Activated B cell treated with CpG ODN at 0.5 μM for 24 hours (primary cell): ENCODE measurements at regions not wholly inside any gene's neighbourhood (a gene's known extent, or its start where the extent isn't known, plus 50 kb on each side); places are given as distances from the start of the nearest gene placed in this dataset.

Experiments
- ATAC-seq: fragments of 200-7000 bp; cut with Tn5 transposase; one replicate; pipeline ENCODE4 v1.10.0; 2021; ENCODE audit warnings: low read depth, mild to moderate bottlenecking, moderate library complexity
- CTCF ChIA-PET: fragments of 350-600 bp; sonication (Branson Sonifier 250); formaldehyde crosslinking; loops from one replicate; lab custom pipeline; 2021; ENCODE audit warnings: antibody characterized with exemption; lab: Charles Lee
- POLR2A ChIA-PET: fragments of 350-600 bp; sonication (Branson Sonifier 250); formaldehyde crosslinking; loops from one replicate; lab custom pipeline; 2021; ENCODE audit warnings: antibody characterized with exemption; lab: Charles Lee
- DNase-seq: peaks from one replicate; pipeline ENCODE4 v3.0.0; 2022
- H3K27ac Mint-ChIP-seq: one replicate; pipeline ENCODE4 v1.8.0; 2020; ENCODE audit warnings: mixed read lengths
- H3K27me3 Mint-ChIP-seq: one replicate; pipeline ENCODE4 v1.8.0; 2021; ENCODE audit warnings: mixed read lengths
- H3K36me3 Mint-ChIP-seq: one replicate; pipeline ENCODE4 v1.8.0; 2021; ENCODE audit warnings: low read depth, mixed read lengths
- H3K4me1 Mint-ChIP-seq: one replicate; pipeline ENCODE4 v1.8.0; 2021; ENCODE audit warnings: mixed read lengths
- H3K4me3 Mint-ChIP-seq: one replicate; pipeline ENCODE4 v1.8.0; 2020; ENCODE audit warnings: mild to moderate bottlenecking, mixed read lengths
- H3K9me3 Mint-ChIP-seq: one replicate; pipeline ENCODE4 v1.8.0; 2020; ENCODE audit warnings: mixed read lengths
- intact Hi-C: fragments of 100-400 bp; cut with micrococcal nuclease; formaldehyde crosslinking; loops from one replicate; pipeline ENCODE4 v1.15.1; 2024
- TF ChIP-seq, protein P1 (sequence below): fragments of 200-600 bp; IDR thresholded peaks from one replicate; pipeline ENCODE4 v1.8.0; 2022; ENCODE audit warnings: antibody characterized with exemption, mild to moderate bottlenecking

DNA sequence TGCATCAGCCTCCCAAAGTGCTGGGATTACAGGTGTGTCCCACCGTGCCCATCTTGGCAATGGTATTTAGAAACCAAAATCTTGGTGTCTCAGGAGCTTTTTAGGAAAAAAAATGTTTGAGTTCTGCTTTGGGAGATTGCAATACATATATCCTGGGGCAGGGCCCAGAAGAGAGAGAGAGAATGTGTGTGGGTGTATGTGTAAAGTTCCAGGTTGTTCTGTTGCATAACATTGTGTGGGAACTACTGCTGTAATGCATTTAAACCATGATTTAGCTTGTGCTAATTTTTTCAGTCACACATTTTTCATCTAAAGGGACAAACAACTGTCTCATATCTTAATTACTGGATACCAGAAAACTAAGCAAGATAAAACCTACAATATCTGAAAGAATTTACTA lies 70.8 kb upstream of the NABP1 start:
- Mint-ChIP-seq H3K9me3 (no peaks in the 10 kb centered on the region), H3K27me3 (no peaks in the 10 kb centered on the region), H3K4me3 (no peak overlapping the region), H3K36me3 (no peaks in the 10 kb centered on the region), H3K4me1 (peaks cover 17% of the 10 kb centered on the region), H3K27ac (no peak overlapping the region)
- ATAC-seq: no peak
- no peak for DNase-seq
- TF ChIP-seq, protein P1, sequence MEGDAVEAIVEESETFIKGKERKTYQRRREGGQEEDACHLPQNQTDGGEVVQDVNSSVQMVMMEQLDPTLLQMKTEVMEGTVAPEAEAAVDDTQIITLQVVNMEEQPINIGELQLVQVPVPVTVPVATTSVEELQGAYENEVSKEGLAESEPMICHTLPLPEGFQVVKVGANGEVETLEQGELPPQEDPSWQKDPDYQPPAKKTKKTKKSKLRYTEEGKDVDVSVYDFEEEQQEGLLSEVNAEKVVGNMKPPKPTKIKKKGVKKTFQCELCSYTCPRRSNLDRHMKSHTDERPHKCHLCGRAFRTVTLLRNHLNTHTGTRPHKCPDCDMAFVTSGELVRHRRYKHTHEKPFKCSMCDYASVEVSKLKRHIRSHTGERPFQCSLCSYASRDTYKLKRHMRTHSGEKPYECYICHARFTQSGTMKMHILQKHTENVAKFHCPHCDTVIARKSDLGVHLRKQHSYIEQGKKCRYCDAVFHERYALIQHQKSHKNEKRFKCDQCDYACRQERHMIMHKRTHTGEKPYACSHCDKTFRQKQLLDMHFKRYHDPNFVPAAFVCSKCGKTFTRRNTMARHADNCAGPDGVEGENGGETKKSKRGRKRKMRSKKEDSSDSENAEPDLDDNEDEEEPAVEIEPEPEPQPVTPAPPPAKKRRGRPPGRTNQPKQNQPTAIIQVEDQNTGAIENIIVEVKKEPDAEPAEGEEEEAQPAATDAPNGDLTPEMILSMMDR: no peak
- CTCF ChIA-PET: no interaction called here
- POLR2A ChIA-PET: interaction anchor here (0.9 kb wide), 1 partner anchor 11 kb away, joined by 3 read pairs; no protein-coding TSS in a partner anchor
- intact Hi-C loops: no loop called here

DNA sequence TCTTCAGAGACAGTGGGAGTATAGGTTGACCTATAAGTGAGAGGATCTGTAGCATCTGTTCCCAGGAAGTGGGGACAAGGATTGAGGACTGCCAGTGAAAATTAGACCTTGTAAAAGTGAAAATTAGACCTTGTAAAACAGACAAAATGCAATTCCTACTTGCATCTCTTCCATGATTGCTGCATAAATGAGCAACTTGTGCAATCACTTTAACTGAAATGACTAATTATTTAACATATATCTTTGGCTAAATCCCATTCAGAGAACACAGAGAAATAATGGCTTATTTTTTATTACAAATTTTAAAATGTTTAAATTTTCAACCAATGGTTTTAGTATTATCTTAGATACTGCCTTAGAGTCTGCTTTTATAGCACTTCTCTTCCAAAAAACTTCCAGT lies 67.2 kb upstream of the NABP1 start:
- no peaks in the 10 kb centered on the region for H3K9me3 Mint-ChIP-seq
- no peaks in the 10 kb centered on the region for H3K36me3 Mint-ChIP-seq
- H3K4me1 Mint-ChIP-seq: peaks cover 32% of the 10 kb centered on the region
- ChIA-PET CTCF (interaction anchor here (1.1 kb wide), 1 partner anchor 66 kb away, joined by 3 read pairs; no protein-coding TSS in a partner anchor), POLR2A (interaction anchor here (1.1 to 17.8 kb wide), 2 partner anchors 68 to 74 kb away, joined by 3 to 380 read pairs; partner anchors contain the start of gene NABP1)
- DNase-seq (no peak), ATAC-seq (no peak)
- peak overlapping the region; percentile 41 for H3K27ac Mint-ChIP-seq
- intact Hi-C loops: loop anchor here (1.0 kb wide), 2 partner anchors 39 to 65 kb away; no protein-coding TSS in a partner anchor
- TF ChIP-seq, protein P1: no peak
- no peaks in the 10 kb centered on the region for H3K27me3 Mint-ChIP-seq
- H3K4me3 Mint-ChIP-seq: no peak overlapping the region

GRCh38 chr2:191611614-191612013 lies 66.3 kb upstream of the NABP1 start:
- peaks cover 37% of the 10 kb centered on the region for H3K4me1 Mint-ChIP-seq
- H3K27me3 Mint-ChIP-seq: no peaks in the 10 kb centered on the region
- CTCF ChIA-PET: interaction anchor here (1.1 kb wide), 1 partner anchor 65 kb away, joined by 3 read pairs; no protein-coding TSS in a partner anchor
- H3K36me3 Mint-ChIP-seq: no peaks in the 10 kb centered on the region
- TF ChIP-seq, protein P1: no peak
- H3K4me3 Mint-ChIP-seq: peak overlapping the region; percentile 32
- H3K9me3 Mint-ChIP-seq: no peaks in the 10 kb centered on the region
- ATAC-seq: peak; percentile 97
- no peak for DNase-seq
- H3K27ac Mint-ChIP-seq: peak overlapping the region; percentile 70
- intact Hi-C loops: loop anchor here (1.0 kb wide), 2 partner anchors 40 to 64 kb away; no protein-coding TSS in a partner anchor
- POLR2A ChIA-PET: interaction anchor here (0.6 to 17.8 kb wide), 3 partner anchors 35 to 158 kb away, joined by 3 to 380 read pairs (median 5); partner anchors contain the start of gene NABP1

- DNase-seq (no peak), ATAC-seq (no peak)
- Mint-ChIP-seq H3K4me1 (peaks cover 43% of the 10 kb centered on the region), H3K27me3 (no peaks in the 10 kb centered on the region), H3K9me3 (no peaks in the 10 kb centered on the region), H3K4me3 (no peak overlapping the region), H3K36me3 (no peaks in the 10 kb centered on the region), H3K27ac (no peak overlapping the region)
- TF ChIP-seq, protein P1: no peak
- intact Hi-C loops: no loop called here
- CTCF ChIA-PET: no interaction called here
- POLR2A ChIA-PET: interaction anchor here (0.6 to 17.8 kb wide), 2 partner anchors 66 to 157 kb away, joined by 5 to 380 read pairs; partner anchors contain the start of gene NABP1
Observed at GRCh38 chr2:191612496-191612895, 65.4 kb upstream of the NABP1 start.

- H3K4me1 Mint-ChIP-seq: peaks cover 66% of the 10 kb centered on the region
- ChIA-PET POLR2A (interaction anchor here (0.6 to 17.8 kb wide), 5 partner anchors 8 to 78 kb away, joined by 3 to 380 read pairs (median 6); partner anchors contain the start of gene NABP1), CTCF (no interaction called here)
- H3K9me3 Mint-ChIP-seq: no peaks in the 10 kb centered on the region
- DNase-seq (no peak), ATAC-seq (no peak)
- no peaks in the 10 kb centered on the region for H3K36me3 Mint-ChIP-seq
- intact Hi-C loops: loop anchor here (5.0 kb wide), 3 partner anchors 462 to 732 kb away; partner anchors contain the start of genes GLS, STAT1 and STAT4
- TF ChIP-seq, protein P1: no peak
- H3K27ac Mint-ChIP-seq: peak overlapping the region; percentile 5
- no peak overlapping the region for H3K4me3 Mint-ChIP-seq
- H3K27me3 Mint-ChIP-seq: no peaks in the 10 kb centered on the region
Observed at GRCh38 chr2:191614759-191615158, 63.2 kb upstream of the NABP1 start.
